H1 (cell line): ENCODE measurements at regions not wholly inside any gene's neighbourhood (a gene's known extent, or its start where the extent isn't known, plus 50 kb on each side); places are given as distances from the start of the nearest gene placed in this dataset.

Source experiments
- TF ChIP-seq, protein P1 (sequence below): fragments of 300-600 bp; sonication (generic); IDR thresholded peaks from 2 replicates; pipeline ENCODE4 v1.7.1; 2012; ENCODE audit warnings: low read length, moderate library complexity, mild to moderate bottlenecking, inconsistent platforms; ENCODE audit not compliant: insufficient replicate concordance

- TF ChIP-seq, protein P1, sequence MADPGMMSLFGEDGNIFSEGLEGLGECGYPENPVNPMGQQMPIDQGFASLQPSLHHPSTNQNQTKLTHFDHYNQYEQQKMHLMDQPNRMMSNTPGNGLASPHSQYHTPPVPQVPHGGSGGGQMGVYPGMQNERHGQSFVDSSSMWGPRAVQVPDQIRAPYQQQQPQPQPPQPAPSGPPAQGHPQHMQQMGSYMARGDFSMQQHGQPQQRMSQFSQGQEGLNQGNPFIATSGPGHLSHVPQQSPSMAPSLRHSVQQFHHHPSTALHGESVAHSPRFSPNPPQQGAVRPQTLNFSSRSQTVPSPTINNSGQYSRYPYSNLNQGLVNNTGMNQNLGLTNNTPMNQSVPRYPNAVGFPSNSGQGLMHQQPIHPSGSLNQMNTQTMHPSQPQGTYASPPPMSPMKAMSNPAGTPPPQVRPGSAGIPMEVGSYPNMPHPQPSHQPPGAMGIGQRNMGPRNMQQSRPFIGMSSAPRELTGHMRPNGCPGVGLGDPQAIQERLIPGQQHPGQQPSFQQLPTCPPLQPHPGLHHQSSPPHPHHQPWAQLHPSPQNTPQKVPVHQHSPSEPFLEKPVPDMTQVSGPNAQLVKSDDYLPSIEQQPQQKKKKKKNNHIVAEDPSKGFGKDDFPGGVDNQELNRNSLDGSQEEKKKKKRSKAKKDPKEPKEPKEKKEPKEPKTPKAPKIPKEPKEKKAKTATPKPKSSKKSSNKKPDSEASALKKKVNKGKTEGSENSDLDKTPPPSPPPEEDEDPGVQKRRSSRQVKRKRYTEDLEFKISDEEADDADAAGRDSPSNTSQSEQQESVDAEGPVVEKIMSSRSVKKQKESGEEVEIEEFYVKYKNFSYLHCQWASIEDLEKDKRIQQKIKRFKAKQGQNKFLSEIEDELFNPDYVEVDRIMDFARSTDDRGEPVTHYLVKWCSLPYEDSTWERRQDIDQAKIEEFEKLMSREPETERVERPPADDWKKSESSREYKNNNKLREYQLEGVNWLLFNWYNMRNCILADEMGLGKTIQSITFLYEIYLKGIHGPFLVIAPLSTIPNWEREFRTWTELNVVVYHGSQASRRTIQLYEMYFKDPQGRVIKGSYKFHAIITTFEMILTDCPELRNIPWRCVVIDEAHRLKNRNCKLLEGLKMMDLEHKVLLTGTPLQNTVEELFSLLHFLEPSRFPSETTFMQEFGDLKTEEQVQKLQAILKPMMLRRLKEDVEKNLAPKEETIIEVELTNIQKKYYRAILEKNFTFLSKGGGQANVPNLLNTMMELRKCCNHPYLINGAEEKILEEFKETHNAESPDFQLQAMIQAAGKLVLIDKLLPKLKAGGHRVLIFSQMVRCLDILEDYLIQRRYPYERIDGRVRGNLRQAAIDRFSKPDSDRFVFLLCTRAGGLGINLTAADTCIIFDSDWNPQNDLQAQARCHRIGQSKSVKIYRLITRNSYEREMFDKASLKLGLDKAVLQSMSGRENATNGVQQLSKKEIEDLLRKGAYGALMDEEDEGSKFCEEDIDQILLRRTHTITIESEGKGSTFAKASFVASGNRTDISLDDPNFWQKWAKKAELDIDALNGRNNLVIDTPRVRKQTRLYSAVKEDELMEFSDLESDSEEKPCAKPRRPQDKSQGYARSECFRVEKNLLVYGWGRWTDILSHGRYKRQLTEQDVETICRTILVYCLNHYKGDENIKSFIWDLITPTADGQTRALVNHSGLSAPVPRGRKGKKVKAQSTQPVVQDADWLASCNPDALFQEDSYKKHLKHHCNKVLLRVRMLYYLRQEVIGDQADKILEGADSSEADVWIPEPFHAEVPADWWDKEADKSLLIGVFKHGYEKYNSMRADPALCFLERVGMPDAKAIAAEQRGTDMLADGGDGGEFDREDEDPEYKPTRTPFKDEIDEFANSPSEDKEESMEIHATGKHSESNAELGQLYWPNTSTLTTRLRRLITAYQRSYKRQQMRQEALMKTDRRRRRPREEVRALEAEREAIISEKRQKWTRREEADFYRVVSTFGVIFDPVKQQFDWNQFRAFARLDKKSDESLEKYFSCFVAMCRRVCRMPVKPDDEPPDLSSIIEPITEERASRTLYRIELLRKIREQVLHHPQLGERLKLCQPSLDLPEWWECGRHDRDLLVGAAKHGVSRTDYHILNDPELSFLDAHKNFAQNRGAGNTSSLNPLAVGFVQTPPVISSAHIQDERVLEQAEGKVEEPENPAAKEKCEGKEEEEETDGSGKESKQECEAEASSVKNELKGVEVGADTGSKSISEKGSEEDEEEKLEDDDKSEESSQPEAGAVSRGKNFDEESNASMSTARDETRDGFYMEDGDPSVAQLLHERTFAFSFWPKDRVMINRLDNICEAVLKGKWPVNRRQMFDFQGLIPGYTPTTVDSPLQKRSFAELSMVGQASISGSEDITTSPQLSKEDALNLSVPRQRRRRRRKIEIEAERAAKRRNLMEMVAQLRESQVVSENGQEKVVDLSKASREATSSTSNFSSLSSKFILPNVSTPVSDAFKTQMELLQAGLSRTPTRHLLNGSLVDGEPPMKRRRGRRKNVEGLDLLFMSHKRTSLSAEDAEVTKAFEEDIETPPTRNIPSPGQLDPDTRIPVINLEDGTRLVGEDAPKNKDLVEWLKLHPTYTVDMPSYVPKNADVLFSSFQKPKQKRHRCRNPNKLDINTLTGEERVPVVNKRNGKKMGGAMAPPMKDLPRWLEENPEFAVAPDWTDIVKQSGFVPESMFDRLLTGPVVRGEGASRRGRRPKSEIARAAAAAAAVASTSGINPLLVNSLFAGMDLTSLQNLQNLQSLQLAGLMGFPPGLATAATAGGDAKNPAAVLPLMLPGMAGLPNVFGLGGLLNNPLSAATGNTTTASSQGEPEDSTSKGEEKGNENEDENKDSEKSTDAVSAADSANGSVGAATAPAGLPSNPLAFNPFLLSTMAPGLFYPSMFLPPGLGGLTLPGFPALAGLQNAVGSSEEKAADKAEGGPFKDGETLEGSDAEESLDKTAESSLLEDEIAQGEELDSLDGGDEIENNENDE, result no peak
- TF ChIP-seq, all 59 proteins: peak for 0
Measured at GRCh38 chr1:189656628-189657530, 820.8 kb downstream of the BRINP3 start (continued).
